GM04504 (cell line): ENCODE measurements at regions not wholly inside any gene's neighbourhood (a gene's known extent, or its start where the extent isn't known, plus 50 kb on each side); places are given as distances from the start of the nearest gene placed in this dataset.
"Not testable (repeated sequence)": the region's sequence is repeated elsewhere in the genome, so short reads cannot be mapped to it uniquely, and the experiment has no call there.

Experiments
- DNase-seq: peaks from one replicate; pipeline ENCODE4 v3.0.0-alpha.2; 2012; ENCODE audit warnings: low read depth

DNA sequence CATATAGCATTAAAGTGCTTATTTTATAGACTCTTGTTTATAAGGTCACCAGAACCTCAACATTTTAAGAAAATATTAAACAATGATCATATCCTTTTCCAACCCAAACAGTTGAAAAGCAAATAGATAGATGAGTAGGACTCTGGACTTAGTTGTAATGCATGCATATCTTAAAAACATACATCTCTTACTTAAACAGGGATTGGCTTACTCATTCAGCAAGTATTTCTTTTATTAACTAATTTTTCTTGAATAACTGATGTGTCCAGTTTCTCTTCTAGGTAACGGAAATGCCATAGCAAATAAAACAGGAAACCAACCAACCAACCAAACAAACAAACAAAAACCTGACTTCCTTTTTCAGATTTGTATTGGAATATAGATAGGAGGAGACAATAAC lies 70.9 kb upstream of the NBPF4 start:
- DNase-seq: no peak

GRCh38 chr1:108316545-108316944 lies 72.7 kb upstream of the NBPF4 start:
- DNase-seq: peak; percentile 0

- DNase-seq: no peak
Measured at GRCh38 chr1:108320849-108321248, 77.0 kb upstream of the NBPF4 start.

DNA sequence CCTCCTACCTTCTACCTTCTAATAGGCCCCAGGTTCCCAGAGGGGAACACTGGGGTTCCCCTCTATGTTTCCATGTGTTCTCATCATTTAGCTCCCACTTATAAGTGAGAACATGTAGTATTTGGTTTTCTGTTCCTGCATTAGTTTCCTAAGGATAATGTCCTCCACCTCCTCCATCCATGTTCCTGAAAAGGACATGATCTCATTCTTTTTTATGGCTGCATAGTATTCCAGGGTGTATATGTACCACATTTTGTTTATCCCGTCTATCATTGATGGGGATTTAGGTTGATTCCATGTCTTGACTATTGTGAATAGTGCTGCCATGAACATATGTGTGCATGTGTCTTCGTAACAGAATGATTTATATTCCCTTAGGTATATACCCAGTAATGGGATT lies 81.5 kb upstream of the NBPF4 start:
- not testable (repeated sequence) for DNase-seq

- no peak for DNase-seq
Measured at GRCh38 chr1:108327534-108328466, 83.9 kb upstream of the NBPF4 start.

DNA sequence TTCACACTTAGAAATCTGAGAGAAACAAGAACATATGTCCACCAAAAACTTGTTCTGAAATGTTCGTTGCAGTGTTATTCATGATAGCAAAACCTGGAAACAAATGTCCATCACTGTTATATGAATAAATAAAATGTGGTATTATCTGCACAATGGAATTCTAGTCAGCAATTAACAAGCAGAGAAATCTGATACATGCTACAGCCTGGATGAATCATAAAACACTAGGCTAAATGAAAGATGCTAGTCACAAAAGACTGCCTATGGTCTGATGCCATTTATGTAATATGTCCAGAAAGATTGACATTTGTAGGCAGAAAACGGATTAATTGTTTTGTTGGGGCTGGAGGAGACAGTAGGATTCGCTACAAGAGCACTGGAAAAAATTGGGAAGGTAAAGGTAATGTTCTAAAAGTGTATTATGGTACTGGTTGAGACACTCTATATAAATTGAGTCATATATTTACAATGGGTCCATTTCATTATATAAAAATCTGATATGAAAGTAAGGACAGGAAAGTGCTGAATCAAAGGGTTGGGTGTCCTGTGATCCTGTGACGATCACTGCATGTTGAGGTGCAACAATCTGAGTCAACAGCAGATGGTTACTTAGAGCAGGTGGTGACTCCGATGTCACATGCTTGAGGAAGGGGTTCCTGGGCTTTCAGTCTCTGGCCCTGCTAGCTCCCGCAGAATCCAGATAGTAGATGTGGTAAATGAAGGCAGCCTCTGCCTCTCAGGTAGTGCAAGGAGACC lies 102.1 kb upstream of the NBPF4 start:
- no peak for DNase-seq

- no peak for DNase-seq
Measured at GRCh38 chr1:108357802-108358201, 92.3 kb upstream of the NBPF6 start.

DNA sequence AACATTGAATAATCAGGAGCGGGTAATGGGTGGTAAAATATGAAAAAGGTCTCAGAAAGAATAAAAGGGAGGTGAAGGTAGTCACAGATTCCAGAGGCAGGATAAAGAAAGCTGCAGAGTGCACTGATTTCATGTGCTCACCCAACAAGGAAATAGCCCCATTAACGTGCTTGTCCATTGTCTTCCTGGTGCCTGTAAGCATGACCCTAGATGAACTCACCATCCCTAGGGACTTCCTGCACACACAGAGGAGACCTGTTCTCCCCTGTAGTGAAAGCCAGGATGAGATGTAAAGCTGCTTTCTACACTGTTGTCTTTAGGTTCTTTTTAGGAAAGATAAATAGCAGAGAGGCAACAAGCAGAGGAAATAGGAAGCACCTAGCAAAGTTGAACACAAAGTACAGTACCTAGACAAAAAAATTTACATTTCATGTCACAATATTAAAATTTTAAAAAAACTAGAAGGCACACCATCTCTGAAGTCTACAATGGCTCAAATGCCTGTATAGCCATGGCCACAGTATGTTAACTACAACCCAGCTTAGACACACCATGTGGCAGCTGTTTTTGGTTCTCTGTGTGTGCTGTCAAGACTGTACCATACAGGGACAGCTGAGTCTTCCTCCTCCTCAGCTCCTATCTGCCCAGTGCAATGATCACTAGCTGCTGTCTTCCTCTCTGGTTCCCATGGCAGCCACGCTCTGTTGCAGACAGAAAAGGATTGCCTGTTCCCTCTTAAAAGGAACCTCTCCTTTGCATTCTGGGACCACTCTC lies 69.9 kb upstream of the NBPF6 start:
- DNase-seq: not testable (repeated sequence)
